Osteocyte (in vitro differentiated cells): ENCODE measurements at regions not wholly inside any gene's neighbourhood (a gene's known extent, or its start where the extent isn't known, plus 50 kb on each side); places are given as distances from the start of the nearest gene placed in this dataset.

Source experiments
- DNase-seq: peaks from one replicate; pipeline ENCODE4 v3.0.0; 2021; ENCODE audit warnings: mixed read lengths; ENCODE audit not compliant: unreplicated experiment; ENCODE audit errors: extremely low spot score
- H3K27ac Mint-ChIP-seq: one replicate; pipeline ENCODE4 v1.8.0; 2021; ENCODE audit warnings: mild to moderate bottlenecking, mixed read lengths; ENCODE audit not compliant: unreplicated experiment
- H3K27me3 Mint-ChIP-seq: one replicate; pipeline ENCODE4 v1.8.0; 2021; ENCODE audit warnings: mixed read lengths; ENCODE audit not compliant: unreplicated experiment
- H3K36me3 Mint-ChIP-seq: one replicate; pipeline ENCODE4 v1.8.0; 2021; ENCODE audit warnings: mixed read lengths; ENCODE audit not compliant: unreplicated experiment
- H3K4me1 Mint-ChIP-seq: one replicate; pipeline ENCODE4 v1.8.0; 2021; ENCODE audit warnings: mixed read lengths; ENCODE audit not compliant: unreplicated experiment
- H3K4me3 Mint-ChIP-seq: one replicate; pipeline ENCODE4 v1.8.0; 2021; ENCODE audit warnings: mild to moderate bottlenecking, moderate library complexity, mixed read lengths; ENCODE audit not compliant: unreplicated experiment
- H3K9me3 Mint-ChIP-seq: one replicate; pipeline ENCODE4 v1.8.0; 2021; ENCODE audit warnings: mixed read lengths; ENCODE audit not compliant: unreplicated experiment
- TF ChIP-seq, protein P1 (sequence below): fragments of 200-600 bp; sonication (generic); IDR thresholded peaks from 2 replicates; pipeline ENCODE4 v1.5.0; 2021; ENCODE audit warnings: antibody characterized with exemption, mild to moderate bottlenecking, moderate library complexity

DNA sequence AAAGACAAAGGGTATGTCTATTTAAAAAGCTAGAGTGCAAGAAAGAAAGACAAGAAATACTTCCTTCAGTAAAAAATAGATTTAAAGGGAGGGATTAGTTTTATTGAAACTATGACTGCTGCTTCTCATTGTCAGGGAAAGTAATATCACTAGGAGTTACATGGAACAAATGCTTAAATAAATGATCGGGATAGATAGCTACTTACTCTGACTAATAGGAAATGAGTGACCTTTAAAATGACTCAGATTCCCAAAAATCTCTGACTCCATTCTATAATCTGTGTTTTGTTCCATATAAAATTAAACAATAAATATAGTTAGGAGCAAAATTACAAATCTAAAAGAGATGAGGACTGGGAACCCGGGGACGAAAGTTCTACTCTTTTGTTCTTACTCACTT is 669.3 kb downstream of the NR4A2 start:
- Mint-ChIP-seq H3K36me3 (no peaks in the 10 kb centered on the region), H3K9me3 (no peaks in the 10 kb centered on the region), H3K4me3 (no peak overlapping the region), H3K4me1 (no peaks in the 10 kb centered on the region), H3K27ac (no peak overlapping the region), H3K27me3 (no peaks in the 10 kb centered on the region)
- TF ChIP-seq, protein P1, sequence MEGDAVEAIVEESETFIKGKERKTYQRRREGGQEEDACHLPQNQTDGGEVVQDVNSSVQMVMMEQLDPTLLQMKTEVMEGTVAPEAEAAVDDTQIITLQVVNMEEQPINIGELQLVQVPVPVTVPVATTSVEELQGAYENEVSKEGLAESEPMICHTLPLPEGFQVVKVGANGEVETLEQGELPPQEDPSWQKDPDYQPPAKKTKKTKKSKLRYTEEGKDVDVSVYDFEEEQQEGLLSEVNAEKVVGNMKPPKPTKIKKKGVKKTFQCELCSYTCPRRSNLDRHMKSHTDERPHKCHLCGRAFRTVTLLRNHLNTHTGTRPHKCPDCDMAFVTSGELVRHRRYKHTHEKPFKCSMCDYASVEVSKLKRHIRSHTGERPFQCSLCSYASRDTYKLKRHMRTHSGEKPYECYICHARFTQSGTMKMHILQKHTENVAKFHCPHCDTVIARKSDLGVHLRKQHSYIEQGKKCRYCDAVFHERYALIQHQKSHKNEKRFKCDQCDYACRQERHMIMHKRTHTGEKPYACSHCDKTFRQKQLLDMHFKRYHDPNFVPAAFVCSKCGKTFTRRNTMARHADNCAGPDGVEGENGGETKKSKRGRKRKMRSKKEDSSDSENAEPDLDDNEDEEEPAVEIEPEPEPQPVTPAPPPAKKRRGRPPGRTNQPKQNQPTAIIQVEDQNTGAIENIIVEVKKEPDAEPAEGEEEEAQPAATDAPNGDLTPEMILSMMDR = no peak
- DNase-seq = no peak

DNA sequence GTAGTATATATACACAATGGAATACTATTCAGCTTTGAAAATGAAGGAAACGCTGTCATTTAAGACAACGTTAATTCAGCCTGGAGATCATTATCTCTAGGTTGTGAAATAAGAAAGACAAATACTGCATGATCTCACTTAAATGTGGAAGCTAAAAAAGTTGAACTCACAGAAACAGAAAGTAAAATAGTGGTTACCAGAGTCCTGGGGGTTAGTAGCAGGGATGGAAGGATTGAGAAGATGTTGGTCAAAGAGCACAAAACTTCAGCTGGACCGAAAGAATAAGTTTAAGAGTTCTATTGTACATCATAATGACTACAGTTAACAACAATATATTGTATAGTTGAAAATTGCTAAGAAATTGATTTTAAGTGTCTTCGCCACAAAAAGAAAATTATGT is 670.3 kb downstream of the NR4A2 start:
- Mint-ChIP-seq H3K4me3 (no peak overlapping the region), H3K27me3 (no peaks in the 10 kb centered on the region), H3K27ac (no peak overlapping the region), H3K9me3 (no peaks in the 10 kb centered on the region), H3K4me1 (no peaks in the 10 kb centered on the region), H3K36me3 (no peaks in the 10 kb centered on the region)
- TF ChIP-seq, protein P1 = no peak
- DNase-seq = no peak

DNA sequence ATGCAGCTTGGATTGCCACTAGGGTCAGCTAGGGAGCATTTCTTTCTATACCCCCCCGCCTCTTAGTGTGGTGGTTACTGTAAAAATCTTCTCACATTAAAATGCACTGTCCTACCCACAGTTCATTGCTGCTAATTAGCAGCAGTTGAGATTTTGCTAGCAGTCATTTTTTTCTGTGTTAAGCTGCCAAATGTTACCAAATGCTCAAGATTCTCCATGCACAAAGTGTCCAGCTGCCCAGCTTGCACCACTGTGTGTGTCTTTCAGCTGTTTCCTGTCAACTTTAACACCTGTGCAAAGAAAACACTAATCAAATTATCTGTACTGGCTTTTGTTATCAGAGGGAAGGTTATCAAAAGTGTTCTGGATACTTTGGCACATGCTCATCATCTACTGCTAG is 679.3 kb downstream of the NR4A2 start:
- TF ChIP-seq, protein P1 = no peak
- no peaks in the 10 kb centered on the region for H3K4me1 Mint-ChIP-seq
- H3K4me3 Mint-ChIP-seq = no peak overlapping the region
- no peaks in the 10 kb centered on the region for H3K9me3 Mint-ChIP-seq
- no peak for DNase-seq
- no peak overlapping the region for H3K27ac Mint-ChIP-seq
- H3K27me3 Mint-ChIP-seq = no peaks in the 10 kb centered on the region
- no peaks in the 10 kb centered on the region for H3K36me3 Mint-ChIP-seq

DNA sequence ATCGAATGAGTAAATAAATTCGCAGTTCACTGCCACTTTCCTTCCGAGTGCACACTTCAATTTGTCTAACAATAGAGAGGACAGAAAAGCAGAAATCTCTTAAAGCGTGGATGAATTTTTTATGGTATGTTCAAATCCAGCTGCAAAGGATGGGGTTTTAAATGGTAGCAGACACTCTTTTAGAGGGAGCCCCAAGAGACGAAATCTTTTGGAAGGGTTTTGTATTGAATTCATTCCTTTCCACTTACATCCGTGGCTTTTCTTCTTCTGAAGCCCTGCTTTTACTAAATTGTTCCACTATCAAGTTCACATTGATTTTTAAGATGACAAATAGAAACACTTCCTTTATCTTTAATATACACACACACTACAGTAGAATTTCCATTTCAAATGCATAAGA is 680.7 kb downstream of the NR4A2 start:
- Mint-ChIP-seq H3K4me3 (no peak overlapping the region), H3K9me3 (no peaks in the 10 kb centered on the region), H3K4me1 (no peaks in the 10 kb centered on the region), H3K27ac (no peak overlapping the region), H3K27me3 (no peaks in the 10 kb centered on the region), H3K36me3 (no peaks in the 10 kb centered on the region)
- TF ChIP-seq, protein P1 = no peak
- DNase-seq = no peak

DNA sequence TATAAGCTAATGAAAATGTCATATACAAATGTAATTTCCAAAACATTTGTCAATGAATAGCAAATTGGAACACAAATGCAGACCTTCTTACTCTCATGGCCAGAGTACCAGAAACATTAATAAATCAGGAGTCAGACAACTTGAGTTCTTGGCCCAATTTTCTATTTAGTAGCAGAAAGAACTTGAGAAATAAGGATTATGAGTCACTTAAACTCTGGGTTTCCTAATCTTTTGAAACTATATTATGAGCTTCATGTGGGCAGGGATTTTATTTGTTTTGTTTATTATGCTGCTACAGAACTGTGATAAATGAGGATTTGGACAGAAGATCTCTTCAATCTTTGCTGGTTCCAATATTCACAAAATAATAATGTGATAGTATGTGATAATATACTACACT is 686.7 kb downstream of the NR4A2 start:
- H3K27ac Mint-ChIP-seq = no peak overlapping the region
- no peaks in the 10 kb centered on the region for H3K4me1 Mint-ChIP-seq
- no peaks in the 10 kb centered on the region for H3K9me3 Mint-ChIP-seq
- no peak overlapping the region for H3K4me3 Mint-ChIP-seq
- no peak for DNase-seq
- H3K36me3 Mint-ChIP-seq = no peaks in the 10 kb centered on the region
- peaks cover 3% of the 10 kb centered on the region for H3K27me3 Mint-ChIP-seq
- TF ChIP-seq, protein P1 = no peak
